ELF-1 (cell line): ENCODE measurements at regions not wholly inside any gene's neighbourhood (a gene's known extent, or its start where the extent isn't known, plus 50 kb on each side); places are given as distances from the start of the nearest gene placed in this dataset.

Experiments
- DNase-seq: peaks from one replicate; pipeline ENCODE4 v3.0.0-alpha.2; 2016; ENCODE audit warnings: low read depth, low spot score

DNA sequence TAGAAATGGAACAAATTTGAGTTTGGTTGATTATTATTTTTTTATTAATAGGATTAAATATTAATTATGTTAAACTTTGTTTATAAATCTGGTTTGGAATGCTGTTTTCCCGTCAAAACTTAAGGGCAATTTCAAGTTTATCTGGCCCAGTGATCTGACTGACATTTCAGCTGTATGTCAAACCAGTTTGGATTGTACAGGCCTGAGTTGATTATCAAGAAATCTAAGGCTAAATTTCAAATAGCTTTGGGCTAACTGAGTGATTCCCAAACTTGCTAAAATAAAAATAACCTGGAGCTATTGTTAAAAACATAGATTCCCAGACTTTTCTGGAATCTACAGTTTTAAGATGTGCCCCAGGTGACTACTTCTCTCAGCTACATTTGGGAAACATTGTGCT lies 65.9 kb upstream of the SPOPL start:
- no peak for DNase-seq

GRCh38 chr2:138439733-138440132 lies 61.8 kb upstream of the SPOPL start:
- no peak for DNase-seq

DNA sequence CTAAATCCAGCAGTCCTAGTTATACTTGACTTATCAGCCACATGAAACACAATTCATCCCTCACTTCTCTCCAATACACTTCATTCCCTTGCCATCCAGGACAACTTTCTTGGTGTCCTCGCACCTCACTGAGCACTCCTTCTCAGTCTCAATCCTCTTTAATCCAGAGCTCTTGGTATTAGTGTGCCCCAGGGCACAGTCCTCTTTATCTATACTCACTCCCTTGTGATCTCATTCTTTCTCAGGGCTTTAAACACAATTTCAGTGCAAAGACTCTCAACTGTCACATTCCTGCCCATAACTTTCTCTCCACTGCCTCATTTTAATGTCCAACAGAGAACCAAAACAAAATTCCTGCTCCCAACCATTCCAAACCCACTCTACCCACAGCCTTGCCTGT lies 60.8 kb upstream of the SPOPL start:
- peak; percentile 4 for DNase-seq

- DNase-seq: no peak
Measured at GRCh38 chr2:138441916-138442315, 59.7 kb upstream of the SPOPL start.

DNA sequence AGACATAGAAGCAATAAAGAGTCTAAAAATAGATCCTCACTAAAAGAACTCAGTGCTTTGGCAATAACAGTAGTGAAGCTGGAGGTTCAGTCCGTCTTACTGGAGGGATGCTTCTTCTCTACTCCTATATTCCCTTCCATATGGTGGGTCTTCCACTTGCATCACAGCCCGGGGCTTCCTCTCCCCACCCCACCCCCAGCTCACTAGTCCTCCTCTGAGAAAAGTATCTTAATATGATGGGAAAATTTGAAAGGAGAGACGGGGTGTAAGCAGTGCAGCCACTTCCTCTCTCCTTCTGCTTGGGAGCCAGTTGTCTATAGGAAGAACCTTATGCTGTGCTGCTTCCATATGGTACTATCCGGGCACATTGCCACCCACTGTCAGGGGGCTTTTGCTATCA lies 57.2 kb upstream of the SPOPL start:
- DNase-seq: no peak

GRCh38 chr2:138445227-138445626 lies 56.3 kb upstream of the SPOPL start:
- no peak for DNase-seq

- DNase-seq: no peak
Measured at GRCh38 chr2:138446043-138446442, 55.5 kb upstream of the SPOPL start.

GRCh38 chr2:138447889-138448570 lies 53.5 kb upstream of the SPOPL start:
- no peak for DNase-seq
